DMS153 treated with DMSO at 0.1 percent for 48 hours (cell line): ENCODE measurements at regions not wholly inside any gene's neighbourhood (a gene's known extent, or its start where the extent isn't known, plus 50 kb on each side); places are given as distances from the start of the nearest gene placed in this dataset.

Experiments
- DNase-seq: peaks from one replicate; lab custom pipeline; 2025; ENCODE audit not compliant: unreplicated experiment; lab: John Stamatoyannopoulos, UW

GRCh38 chrX:20637351-20637750 lies 370.6 kb upstream of the RPS6KA3 start:
- DNase-seq, result no peak

- DNase-seq, result no peak
Measured at GRCh38 chrX:20633451-20633850, 366.7 kb upstream of the RPS6KA3 start.

- no peak for DNase-seq
Measured at GRCh38 chrX:20623448-20623847, 356.7 kb upstream of the RPS6KA3 start.

- DNase-seq, result no peak
Measured at GRCh38 chrX:20620306-20620705, 353.6 kb upstream of the RPS6KA3 start.

GRCh38 chrX:20609916-20610415 lies 343.3 kb upstream of the RPS6KA3 start:
- no peak for DNase-seq

GRCh38 chrX:20606831-20607230 lies 340.1 kb upstream of the RPS6KA3 start:
- DNase-seq, result no peak

GRCh38 chrX:20596856-20597255 lies 330.1 kb upstream of the RPS6KA3 start:
- no peak for DNase-seq

GRCh38 chrX:20595928-20596575 lies 329.3 kb upstream of the RPS6KA3 start:
- no peak for DNase-seq

GRCh38 chrX:20594985-20595384 lies 328.3 kb upstream of the RPS6KA3 start:
- no peak for DNase-seq

GRCh38 chrX:20593836-20594235 lies 327.1 kb upstream of the RPS6KA3 start:
- no peak for DNase-seq

- no peak for DNase-seq
Measured at GRCh38 chrX:20593402-20593801, 326.7 kb upstream of the RPS6KA3 start.

GRCh38 chrX:20591246-20591645 lies 324.5 kb upstream of the RPS6KA3 start:
- no peak for DNase-seq

- DNase-seq, result no peak
Measured at GRCh38 chrX:20585782-20586181, 319.1 kb upstream of the RPS6KA3 start.

- DNase-seq, result no peak
Measured at GRCh38 chrX:20571611-20572010, 304.9 kb upstream of the RPS6KA3 start.

GRCh38 chrX:20567108-20567507 lies 300.4 kb upstream of the RPS6KA3 start:
- no peak for DNase-seq

GRCh38 chrX:20547611-20548051 lies 280.9 kb upstream of the RPS6KA3 start:
- no peak for DNase-seq

GRCh38 chrX:20545538-20545937 lies 278.8 kb upstream of the RPS6KA3 start:
- no peak for DNase-seq

GRCh38 chrX:20542072-20542471 lies 275.4 kb upstream of the RPS6KA3 start:
- no peak for DNase-seq

- DNase-seq, result no peak
Measured at GRCh38 chrX:20538974-20539373, 272.3 kb upstream of the RPS6KA3 start.

- DNase-seq, result no peak
Measured at GRCh38 chrX:20531667-20532066, 265.0 kb upstream of the RPS6KA3 start.

- DNase-seq, result peak; percentile 19
Measured at GRCh38 chrX:20530406-20530921, 263.8 kb upstream of the RPS6KA3 start.

- DNase-seq, result no peak
Measured at GRCh38 chrX:20529711-20530110, 263.0 kb upstream of the RPS6KA3 start.

GRCh38 chrX:20529301-20529700 lies 262.6 kb upstream of the RPS6KA3 start:
- no peak for DNase-seq
